ENCODE measurements at regions not wholly inside any gene's neighbourhood (a gene's known extent, or its start where the extent isn't known, plus 50 kb on each side); places are given as distances from the start of the nearest gene placed in this dataset.

- no peak overlapping the region for H3K4me3 Mint-ChIP-seq
These were observed 50.2 kb downstream of the SUPT20HL1 start for GRCh38 chrX:24410514-24411189.

DNA sequence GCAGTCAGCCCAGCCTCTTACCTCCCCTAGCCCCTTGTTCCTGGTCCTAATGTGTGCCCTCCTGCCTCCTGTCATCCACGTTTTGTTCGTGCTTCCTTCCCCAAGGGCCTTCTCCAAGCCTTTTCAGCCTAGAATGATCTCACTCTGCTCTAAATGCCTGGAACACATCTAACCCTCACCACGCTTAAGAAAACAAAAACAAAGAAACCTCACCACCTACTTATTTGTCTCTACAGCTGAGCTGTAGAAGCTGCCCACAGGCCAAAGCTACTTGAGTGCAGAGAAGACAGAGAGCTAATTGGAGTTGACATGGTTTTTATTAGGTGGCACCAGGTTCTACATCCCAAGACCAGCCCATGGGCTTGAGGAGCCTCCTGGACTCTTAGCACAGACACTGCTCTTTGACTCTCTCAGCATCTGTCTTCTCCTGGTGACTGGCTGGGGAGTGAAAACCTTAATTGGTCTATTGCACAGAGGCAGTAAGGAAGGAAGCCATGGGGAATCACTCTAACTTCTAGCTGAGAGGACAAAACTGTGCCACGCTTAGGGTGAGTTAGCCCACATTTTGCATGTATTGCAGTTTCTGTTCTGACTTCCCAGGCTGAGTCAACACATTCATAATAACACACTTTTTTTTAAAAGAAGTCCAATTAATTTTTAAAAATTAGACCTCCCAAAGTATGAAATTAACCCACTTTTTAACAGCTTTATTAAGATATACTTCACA lies 52.3 kb upstream of the PDK3 start:
- ATAC-seq (no peak), DNase-seq (no peak)
- no peaks in the 10 kb centered on the region for H3K27me3 Mint-ChIP-seq (ENCODE audit: low read depth)
- no peaks in the 10 kb centered on the region for H3K36me3 Mint-ChIP-seq (ENCODE audit: low read depth)
- no peak overlapping the region for H3K27ac Mint-ChIP-seq
- no peak overlapping the region for H3K4me3 Mint-ChIP-seq
- no peaks in the 10 kb centered on the region for H3K4me1 Mint-ChIP-seq (ENCODE audit: low read depth)
- ChIA-PET CTCF (interaction anchor here (1.3 to 2.5 kb wide), 3 partner anchors 16 to 86 kb away, joined by 3 to 7 read pairs (median 3); no protein-coding TSS in a partner anchor), POLR2A (no interaction called here)
- H3K9me3 Mint-ChIP-seq (ENCODE audit: insufficient read depth) = no peaks in the 10 kb centered on the region

More at GRCh38 chrX:24410514-24411189, 50.2 kb downstream of the SUPT20HL1 start:
- Mint-ChIP-seq H3K36me3 (ENCODE audit: low read depth) (no peaks in the 10 kb centered on the region), H3K27me3 (ENCODE audit: low read depth) (no peaks in the 10 kb centered on the region), H3K27ac (no peak overlapping the region), H3K4me1 (ENCODE audit: low read depth) (no peaks in the 10 kb centered on the region), H3K9me3 (ENCODE audit: insufficient read depth) (no peaks in the 10 kb centered on the region)
- ChIA-PET CTCF (interaction anchor here (1.5 kb wide), 1 partner anchor 15 kb away, joined by 6 read pairs; no protein-coding TSS in a partner anchor), POLR2A (no interaction called here)
- DNase-seq = no peak
- no peak for ATAC-seq
